ENCODE measurements at regions not wholly inside any gene's neighbourhood (a gene's known extent, or its start where the extent isn't known, plus 50 kb on each side); places are given as distances from the start of the nearest gene placed in this dataset.

GRCh38 chr11:42023267-42023666 is 563.8 kb upstream of the LRRC4C start:
- TF ChIP-seq CTCF (conservative IDR thresholded peaks at IDR 0.05; ENCODE audit: low read length) (no peak), EZH2phosphoT487 (IDR thresholded peaks at IDR 0.05; ENCODE audit: borderline replicate concordance, low read depth, low read length) (no peak)

Data from OCI-LY7 (cell line).